TTC549 (cell line): ENCODE measurements at regions not wholly inside any gene's neighbourhood (a gene's known extent, or its start where the extent isn't known, plus 50 kb on each side); places are given as distances from the start of the nearest gene placed in this dataset.
"Not testable (repeated sequence)": the region's sequence is repeated elsewhere in the genome, so short reads cannot be mapped to it uniquely, and the experiment has no call there.

Experiments used
- FAIRE-seq: peaks from 2 replicates; lab custom pipeline; 2012; peaks lifted over from hg19 to GRCh38; lab: Jason Lieb, UNC

DNA sequence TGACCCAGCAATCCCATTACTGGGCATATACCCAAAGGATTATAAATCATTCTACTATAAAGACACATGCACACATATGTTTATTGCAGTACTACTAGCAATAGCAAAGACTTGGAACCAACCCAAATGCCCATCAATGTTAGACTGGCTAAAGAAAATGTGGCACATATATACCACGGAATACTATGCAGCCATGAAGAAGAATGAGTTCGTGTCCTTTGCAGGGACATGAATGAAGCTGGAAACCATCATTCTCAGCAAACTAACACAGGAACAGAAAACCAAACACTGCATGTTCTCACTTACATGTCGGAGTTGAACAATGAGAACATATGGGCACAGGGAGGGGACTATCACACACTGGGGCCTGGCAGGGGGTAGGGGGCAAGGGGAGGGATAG lies 183.0 kb downstream of the HACE1 start:
- FAIRE-seq: not testable (repeated sequence)

DNA sequence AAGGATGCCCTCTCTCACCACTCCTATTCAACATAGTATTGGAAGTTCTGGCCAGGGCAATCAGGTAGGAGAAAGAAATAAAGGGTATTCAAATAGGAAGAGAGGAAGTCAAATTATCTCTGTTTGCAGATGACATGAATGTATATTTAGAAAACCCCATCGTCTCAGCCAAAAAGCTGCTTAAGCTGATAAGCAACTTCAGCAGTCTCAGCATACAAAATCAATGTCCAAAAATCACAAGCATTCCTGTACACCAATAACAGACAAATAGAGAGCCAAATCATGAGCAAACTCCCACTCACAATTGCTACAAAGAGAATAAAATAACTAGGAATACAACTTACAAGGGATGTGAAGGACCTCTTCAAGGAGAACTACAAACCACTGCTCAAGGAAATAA lies 184.6 kb downstream of the HACE1 start:
- FAIRE-seq: not testable (repeated sequence)

DNA sequence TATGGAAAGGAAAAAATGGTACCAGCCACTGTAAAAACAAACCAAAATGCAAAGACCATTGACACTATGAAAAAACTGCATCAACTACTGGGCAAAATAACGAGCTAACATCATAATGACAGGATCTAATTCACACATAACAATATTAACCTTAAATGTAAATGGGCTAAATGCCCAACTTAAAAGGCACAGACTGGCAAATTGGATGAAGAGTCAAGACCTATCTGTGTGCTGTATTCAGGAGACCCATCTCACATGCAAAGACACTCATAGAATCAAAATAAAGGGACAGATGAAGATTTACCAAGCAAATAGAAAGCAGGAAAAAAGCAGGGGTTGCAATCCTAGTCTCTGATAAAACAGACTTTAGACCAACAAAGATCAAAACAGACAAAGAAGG lies 186.6 kb downstream of the HACE1 start:
- FAIRE-seq: not testable (repeated sequence)

DNA sequence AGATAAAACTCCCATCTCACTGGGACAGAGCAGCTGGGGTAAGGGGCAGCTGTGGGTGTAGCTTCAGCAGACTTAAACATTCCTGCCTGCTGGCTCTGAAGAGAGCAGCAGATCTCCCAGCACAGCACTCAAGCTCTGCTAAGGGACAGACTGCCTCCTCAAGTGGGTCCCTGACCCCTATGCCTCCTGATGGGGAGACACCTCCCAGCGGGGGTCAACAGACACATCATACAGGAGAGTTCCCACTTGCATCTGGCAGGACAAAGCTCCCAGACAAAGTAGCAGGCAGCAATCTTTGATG lies 188.2 kb downstream of the HACE1 start:
- not testable (repeated sequence) for FAIRE-seq

DNA sequence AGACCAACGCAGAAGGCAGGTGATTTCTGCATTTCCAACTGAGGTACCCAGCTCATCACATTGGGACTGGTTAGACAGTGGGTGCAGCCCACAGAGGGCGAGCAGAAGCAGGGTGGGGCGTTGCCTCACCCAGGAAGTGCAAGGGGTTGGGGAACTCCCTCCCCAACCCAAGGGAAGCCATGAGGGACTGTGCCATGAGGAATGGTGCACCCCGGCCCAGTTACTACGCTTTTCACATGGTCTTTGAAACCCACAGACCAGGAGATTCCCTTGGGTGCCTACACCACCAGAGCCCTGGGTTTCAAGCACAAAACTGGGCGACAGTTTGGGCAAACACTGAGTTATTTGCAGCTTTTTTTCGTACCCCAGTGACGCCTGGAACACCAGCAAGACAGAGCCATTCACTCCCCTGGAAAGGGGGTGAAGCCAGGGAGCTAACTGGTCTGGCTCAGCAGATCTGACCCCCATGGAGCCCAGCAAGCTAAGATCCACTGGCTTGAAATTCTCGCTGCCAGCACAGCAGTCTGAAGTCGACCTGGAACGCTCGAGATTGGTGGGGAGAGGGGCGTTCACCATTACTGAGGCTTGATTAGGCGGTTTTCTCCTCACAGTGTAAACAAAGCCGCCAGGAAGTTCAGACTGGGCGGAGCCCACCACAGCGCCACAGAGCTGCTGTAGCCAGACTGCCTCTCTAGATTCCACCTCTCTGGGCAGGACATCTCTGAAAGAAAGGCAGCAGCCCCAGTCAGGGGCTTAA lies 188.7 kb downstream of the HACE1 start:
- FAIRE-seq: not testable (repeated sequence)

DNA sequence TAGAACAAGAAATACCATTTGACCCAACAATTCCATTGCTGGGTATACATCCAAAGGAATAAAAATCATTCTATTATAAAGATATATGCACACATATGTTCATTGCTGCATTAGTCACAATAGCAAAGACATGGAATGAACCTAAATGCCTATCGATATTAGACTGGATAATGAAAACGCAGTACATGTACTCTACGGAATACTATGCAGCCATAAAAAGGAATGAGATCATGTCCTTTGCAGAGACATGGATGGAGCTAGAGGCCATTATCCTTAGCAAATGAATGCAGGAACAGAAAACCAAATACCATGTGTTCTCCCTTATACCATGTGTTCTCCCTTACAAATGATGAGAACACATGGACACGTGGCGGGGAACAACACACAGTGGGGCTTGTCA lies 190.2 kb downstream of the HACE1 start:
- FAIRE-seq: no peak

DNA sequence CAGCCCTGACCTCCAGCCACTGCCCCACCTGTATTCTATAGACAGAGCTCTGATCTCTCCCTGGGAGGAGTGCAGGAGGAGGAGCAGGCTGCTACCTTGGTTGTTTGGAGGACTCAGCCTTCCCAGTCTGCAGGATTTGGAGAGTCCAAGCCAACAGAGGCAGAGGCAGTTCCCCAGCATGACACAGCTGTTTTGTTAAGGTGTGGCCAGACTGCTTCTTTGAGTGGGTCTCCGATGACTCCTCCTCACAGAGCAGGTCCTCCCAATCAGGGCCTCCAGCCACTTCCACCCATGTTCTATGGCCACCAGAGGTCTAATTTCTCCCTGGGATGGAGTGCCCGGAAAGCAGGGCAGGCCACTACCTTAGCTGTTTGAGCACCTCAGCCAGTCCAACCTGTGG lies 203.5 kb downstream of the HACE1 start:
- FAIRE-seq: no peak

DNA sequence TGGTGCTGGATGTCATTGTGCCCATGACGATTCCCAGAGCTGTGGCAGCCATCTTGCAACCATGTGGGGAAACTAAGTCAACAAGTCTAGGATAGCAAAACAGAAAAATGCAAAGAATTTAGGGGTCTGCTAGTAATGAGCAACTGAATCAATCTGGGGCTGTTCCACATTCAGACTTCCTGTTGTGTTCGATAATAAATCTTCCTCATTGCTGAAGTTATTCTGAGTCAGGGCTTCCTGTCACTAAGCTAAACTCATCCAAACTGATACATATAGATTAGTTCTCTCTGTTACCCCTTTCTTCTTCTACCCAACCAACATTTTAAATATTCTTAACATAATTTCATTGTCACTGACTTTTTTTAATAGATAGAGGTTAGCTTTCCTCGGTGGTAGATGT lies 205.9 kb downstream of the HACE1 start:
- no peak for FAIRE-seq

DNA sequence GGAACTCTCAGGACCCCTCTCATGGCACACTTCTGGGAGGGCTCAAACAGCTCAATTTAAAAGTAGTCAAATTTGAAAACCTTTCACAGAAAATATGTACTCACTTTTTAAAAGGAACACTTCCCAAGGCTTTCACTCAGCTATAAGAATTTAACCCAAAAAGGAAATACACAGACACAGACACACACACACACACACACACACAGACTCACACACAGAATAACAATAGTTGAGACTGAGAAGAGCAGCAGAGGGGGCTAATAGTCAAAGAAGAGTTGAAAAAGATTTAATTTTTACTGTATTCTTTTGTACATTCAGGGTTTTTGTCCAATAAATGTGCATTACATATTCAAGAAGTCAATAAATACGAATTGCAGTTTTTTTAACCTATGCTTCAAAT lies 211.4 kb downstream of the HACE1 start:
- FAIRE-seq: no peak

DNA sequence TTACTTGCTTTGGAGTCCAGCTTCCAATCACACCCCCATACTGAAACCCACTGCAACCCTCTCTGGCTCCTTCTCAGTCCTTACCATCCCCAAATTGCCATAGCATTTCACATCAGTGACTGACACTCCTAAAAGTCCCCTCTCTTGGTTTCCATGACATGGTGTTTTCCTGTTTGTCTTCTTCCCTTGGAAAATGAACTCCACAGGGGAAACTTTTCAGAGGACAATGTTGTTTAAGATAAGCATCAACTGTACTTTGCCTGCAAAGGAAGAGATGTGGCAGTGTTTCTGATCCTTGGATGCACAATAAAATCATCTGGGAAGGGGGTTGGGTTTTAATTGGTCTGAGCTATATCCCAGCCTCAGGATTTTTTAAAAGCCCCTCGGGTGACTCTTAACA lies 214.9 kb downstream of the HACE1 start:
- no peak for FAIRE-seq

DNA sequence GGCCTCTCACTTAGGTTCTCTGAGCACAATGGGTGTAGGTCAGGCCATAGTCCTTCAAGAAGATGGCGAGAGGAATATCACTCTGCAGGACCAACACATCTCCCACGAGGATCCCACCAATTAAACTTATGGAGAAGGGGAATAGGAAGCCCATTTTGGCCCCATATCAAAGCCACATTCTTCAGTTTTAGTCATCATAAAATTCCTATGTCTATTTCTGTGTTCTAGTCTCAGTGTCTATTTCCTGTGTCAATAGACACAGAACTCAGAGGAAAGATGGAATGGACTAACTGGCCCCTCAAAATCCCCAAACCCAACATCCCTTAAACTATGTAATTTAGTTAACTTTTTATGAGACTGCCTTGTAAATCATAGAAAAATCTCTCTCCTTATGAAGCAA lies 216.8 kb downstream of the HACE1 start:
- FAIRE-seq: no peak

DNA sequence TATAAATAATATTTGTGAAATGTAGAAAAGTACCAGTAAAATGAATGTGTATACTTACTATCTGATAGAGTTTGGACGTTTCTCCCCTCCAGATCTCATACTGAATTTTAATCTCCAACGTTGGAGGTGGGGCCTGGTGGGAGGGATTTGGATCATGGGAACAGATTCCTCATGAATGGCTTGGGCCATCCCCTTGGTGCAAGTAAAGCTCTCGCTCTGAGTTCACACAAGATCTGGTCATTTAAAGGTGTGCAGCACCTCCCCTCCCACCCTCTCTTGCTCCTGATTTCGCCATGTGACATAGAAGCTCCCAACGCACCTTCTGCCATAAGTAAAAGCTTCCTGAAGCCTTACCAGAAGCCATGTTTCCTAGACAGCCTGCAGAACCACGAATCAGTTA lies 219.0 kb downstream of the HACE1 start:
- FAIRE-seq: no peak

DNA sequence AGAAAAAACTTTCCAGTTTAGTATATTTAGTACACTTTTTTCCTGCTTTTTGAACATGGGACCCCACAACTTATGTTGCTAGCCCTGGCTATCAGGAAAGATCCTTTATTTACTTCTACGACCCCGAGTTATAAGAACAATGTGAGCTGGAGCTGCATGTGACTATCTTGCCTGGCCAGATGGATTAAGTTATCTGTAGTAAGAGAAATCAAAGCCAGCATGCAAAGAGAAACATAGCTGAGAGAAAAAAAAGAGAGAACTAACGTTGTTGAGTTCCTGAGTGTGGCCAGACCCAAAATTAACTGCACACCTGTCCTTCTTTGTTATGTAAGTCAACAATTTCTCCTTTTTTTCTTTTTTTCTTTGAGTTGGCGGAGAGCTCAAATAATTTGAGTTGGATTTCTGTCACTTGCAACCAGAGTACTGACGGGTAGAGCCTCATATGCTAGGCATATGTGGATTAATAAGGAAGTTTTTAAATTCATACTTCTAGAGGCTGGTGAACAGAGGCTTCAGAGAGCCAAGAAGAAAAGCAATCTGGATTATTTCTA lies 219.5 kb downstream of the HACE1 start:
- FAIRE-seq: no peak

DNA sequence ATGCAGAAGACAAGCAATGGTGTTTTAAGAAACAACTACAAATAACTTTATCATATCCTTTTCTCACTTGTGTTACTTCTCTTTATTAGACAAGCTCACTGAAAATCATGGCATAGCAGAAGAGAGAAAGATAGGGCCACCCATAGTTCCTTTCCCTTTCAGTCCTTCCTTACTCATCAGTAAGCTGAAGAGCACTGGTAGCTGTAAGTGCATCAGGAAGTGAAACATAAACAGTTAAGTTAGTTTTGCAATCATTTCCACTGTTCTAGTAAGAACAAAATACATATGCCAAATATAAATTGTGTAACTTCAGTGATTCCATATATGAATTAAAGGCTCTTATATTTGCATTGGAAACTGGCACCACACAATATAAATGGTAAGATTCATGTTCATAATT lies 220.1 kb downstream of the HACE1 start:
- no peak for FAIRE-seq

DNA sequence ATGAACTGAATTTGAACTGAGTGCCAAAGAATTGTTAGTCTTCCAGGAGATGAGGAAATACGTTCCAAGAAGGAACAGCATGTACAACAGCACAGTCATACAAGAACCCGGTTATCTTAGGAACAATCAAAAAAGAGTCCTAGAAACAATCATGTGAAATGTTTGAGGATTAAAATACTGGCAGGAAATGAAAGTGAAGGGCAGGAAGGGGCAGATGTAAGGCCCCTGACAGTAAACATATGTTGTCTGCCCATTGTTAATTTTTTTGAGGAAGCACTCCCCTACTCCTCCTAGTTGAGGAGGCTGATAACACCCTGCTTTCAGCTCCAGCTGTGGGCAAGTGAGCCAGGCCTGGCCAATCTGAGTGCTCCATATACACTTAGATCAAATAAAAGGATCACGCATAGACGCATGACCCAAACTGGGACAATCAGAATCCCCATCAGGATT lies 220.9 kb downstream of the HACE1 start:
- no peak for FAIRE-seq

DNA sequence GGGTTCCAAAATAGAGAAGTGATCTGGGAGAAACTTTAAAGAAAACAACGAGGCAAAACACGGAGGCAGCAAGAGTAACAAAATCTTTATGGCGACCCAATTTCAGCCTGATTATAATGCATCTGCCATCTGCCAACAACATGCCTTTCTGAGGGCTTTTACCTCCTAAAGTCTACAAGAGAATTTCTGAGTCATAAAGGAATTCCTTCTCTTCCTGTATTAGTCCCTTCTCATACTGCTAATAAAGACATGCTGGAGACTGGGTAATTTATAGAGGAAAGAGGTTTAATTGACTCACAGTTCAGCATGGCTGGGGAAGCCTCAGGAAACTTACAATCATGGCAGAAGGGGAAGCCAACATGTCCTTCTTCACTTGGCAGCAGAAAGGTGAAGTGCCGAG lies 226.6 kb downstream of the HACE1 start:
- FAIRE-seq: no peak

DNA sequence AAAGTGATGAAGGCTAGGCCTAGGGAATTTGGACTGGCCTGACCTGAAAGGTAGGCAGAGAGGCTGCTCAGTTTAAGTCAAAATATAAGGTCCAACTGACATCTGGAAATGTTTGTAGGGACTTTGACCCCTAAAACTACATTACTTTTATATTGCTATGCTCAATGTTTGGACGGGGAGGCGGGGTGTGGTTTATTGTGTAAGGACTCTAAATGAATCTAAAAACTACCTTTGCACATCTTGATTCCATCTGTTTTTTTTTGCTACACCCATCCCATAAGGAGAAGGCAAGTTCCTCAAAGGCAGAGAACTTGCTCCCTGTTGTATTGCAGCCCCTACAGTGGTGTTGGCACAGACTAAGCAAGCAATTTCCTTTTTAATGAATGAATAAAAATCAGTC lies 227.1 kb downstream of the HACE1 start:
- no peak for FAIRE-seq

DNA sequence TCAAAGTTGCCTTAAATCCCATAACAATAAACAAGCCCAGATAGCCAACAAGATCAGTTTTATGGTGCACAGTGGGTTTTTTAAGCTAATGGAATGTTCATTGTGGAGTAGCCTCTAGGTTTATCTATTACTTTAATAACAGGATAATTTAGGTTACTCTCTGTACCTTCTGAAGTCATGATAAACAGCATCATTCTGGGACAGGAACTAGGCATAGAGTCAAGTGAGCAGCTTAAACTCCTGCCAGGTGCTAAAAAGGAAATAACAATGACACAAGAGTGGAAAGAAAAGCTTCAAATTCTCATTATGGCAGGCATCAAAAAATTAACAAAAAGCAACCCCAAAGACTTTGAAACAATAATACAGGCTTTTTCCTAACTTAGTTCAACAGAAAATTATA lies 228.8 kb downstream of the HACE1 start:
- no peak for FAIRE-seq

DNA sequence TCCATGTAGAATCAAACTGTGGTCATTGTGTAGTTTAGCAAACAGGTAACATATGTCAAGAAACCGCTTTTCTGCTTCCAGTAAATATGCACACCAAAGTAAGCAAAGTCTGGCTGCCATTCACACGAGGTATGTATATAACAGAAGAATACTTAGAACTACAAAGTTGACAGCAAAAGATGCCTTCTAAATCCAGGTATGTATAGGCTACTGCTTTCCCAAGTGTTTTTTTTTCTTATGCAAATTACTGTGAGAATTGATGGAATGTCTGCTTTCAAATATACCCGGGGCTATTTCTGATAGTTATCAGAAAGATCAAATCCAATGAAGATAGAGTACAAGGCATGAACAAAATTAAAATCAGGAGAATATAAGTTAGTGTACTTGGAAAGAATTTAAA lies 229.2 kb downstream of the HACE1 start:
- no peak for FAIRE-seq

DNA sequence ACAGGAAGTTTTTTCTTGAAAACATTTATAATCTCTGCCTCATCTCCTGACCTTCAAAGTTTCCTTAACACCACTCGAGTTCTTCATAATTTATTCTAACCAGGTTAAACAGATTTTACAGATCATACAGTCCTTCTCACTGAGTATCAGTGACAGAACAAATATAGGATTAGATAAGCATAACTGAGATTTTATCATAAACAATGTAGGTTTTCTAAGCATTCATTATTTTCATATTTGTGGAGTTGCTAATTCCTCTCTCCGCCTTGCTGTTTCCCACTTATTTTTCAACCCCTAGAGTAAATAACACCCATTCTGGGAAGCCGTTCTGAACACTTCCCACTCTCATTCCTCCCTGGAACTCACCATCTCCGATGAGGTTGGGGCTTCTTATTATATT lies 229.9 kb downstream of the HACE1 start:
- no peak for FAIRE-seq

DNA sequence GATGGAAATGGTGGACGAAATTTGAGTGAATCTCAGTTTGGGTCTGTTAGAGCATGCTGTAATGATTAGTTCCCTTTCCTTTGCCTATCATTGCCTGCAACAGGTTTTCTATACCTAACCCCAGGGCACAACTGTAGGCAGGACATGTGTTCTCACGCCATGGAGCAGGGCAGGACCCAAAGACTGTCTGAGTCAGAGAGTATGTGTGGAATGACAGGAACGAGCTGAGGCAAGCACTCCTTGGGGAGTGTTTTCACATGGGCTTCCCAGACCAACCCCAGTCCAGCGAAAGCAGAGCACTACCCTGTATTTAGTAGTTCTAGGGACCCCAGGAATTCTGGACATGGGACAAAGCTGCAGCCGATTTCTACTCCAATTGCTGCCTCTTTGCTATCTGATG lies 234.2 kb downstream of the HACE1 start:
- FAIRE-seq: no peak

DNA sequence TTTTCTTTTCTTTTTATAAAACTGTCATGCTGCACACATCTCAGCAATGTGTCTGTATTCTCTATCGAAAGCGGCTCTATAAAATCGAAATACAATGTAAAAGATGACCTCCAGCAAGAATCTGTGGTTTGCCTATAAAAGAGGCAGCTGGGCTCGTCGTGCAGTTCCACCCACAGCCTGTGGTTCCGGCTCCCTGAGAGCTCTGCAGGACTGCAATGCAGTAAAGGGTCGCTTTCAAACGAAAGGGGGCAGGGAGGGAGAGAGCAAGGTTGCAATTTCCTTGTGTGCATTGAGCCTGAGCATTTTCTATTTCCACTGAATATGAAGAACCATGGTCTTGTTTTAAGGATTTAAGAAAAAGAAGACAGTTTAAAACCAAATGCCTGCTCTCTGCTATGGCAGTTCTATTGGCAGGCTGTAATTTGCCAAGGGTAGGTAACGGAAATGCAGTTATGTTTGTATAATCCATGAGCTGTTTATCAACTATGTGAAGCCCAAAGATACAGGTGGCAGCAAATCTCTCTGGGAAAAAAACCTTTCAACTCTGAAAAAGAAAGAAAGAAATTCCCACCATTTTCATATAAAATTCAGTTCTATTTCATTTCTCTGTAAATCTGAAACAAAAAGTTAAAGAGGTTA lies 236.5 kb downstream of the HACE1 start:
- FAIRE-seq: no peak

DNA sequence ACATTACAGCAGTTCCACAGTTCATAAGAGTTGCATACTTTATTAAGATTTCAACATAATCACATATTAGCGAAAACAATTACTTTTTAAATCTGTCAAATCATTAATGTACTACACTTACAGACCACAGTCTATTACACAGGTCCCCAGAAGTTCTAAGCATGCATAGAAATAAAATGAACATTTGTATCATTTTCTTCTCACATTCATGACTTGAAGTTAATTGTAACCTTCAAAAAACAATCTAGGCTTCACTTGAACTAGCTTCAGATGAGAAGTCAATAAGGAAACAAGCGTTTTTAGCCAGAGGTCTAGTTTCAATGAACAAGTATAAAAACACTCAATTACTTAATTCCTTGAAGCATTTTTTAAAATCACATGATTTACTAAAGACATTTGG lies 238.3 kb downstream of the HACE1 start:
- FAIRE-seq: no peak

DNA sequence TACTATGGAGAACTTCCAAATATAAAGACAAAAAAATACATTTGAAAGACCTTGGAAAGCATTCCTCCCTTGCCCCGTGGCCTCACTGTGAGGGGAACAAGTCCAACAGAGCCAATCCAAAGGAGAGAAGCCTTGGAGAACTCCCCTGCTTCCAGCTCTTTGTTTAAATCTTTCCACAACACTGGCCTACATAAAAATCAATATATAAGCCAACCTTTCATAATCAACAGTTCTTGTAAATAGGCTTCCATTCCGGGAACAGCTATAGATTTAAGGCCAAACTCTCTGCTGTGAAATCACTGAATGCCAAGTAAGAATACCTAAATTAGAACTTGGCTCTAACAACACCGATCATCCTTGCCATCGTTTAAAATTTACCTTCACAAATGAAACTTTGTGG lies 242.1 kb downstream of the HACE1 start:
- no peak for FAIRE-seq
